Type B pancreatic cell (in vitro differentiated cells): ENCODE measurements at regions not wholly inside any gene's neighbourhood (a gene's known extent, or its start where the extent isn't known, plus 50 kb on each side); places are given as distances from the start of the nearest gene placed in this dataset.

Source experiments
- DNase-seq: peaks from one replicate; pipeline ENCODE4 v3.0.0; 2021; ENCODE audit warnings: mixed read lengths; ENCODE audit not compliant: unreplicated experiment; ENCODE audit errors: extremely low spot score
- H3K27ac Mint-ChIP-seq: 2 replicates; pipeline ENCODE4 v1.8.0; 2021; ENCODE audit warnings: mild to moderate bottlenecking, mixed read lengths
- H3K27me3 Mint-ChIP-seq: 2 replicates; pipeline ENCODE4 v1.8.0; 2021; ENCODE audit warnings: mixed read lengths
- H3K36me3 Mint-ChIP-seq: 2 replicates; pipeline ENCODE4 v1.8.0; 2021; ENCODE audit warnings: mixed read lengths
- H3K4me1 Mint-ChIP-seq: one replicate; pipeline ENCODE4 v1.8.0; 2021; ENCODE audit warnings: mixed read lengths; ENCODE audit not compliant: unreplicated experiment
- H3K4me3 Mint-ChIP-seq: 2 replicates; pipeline ENCODE4 v1.8.0; 2021; ENCODE audit warnings: mild to moderate bottlenecking, mixed read lengths
- H3K9me3 Mint-ChIP-seq: 2 replicates; pipeline ENCODE4 v1.8.0; 2021; ENCODE audit warnings: mixed read lengths
- CTCF ChIP-seq: fragments of 200-600 bp; sonication (generic); conservative IDR thresholded peaks from 2 replicates; pipeline ENCODE4 v1.5.0; 2021; ENCODE audit warnings: antibody characterized with exemption, mild to moderate bottlenecking

GRCh38 chr13:84655677-84656076, 773.4 kb upstream of the SLITRK1 start:
- no peak for TF ChIP-seq CTCF
- Mint-ChIP-seq H3K4me1 (peaks cover 11% of the 10 kb centered on the region), H3K9me3 (no peaks in the 10 kb centered on the region), H3K4me3 (no peak overlapping the region), H3K36me3 (no peaks in the 10 kb centered on the region), H3K27me3 (no peaks in the 10 kb centered on the region), H3K27ac (no peak overlapping the region)
- DNase-seq: no peak

- H3K4me1 Mint-ChIP-seq: peaks cover 11% of the 10 kb centered on the region
- H3K9me3 Mint-ChIP-seq: no peaks in the 10 kb centered on the region
- TF ChIP-seq CTCF: no peak
- H3K36me3 Mint-ChIP-seq: no peaks in the 10 kb centered on the region
- H3K27me3 Mint-ChIP-seq: no peaks in the 10 kb centered on the region
- no peak overlapping the region for H3K27ac Mint-ChIP-seq
- DNase-seq: no peak
- H3K4me3 Mint-ChIP-seq: no peak overlapping the region
Observed at GRCh38 chr13:84654654-84655275, 772.5 kb upstream of the SLITRK1 start.

- Mint-ChIP-seq H3K4me3 (no peak overlapping the region), H3K36me3 (no peaks in the 10 kb centered on the region)
Observed at GRCh38 chr13:84653915-84654534, 771.8 kb upstream of the SLITRK1 start.

GRCh38 chr13:84651705-84652104, 769.4 kb upstream of the SLITRK1 start:
- Mint-ChIP-seq H3K36me3 (no peaks in the 10 kb centered on the region), H3K9me3 (no peaks in the 10 kb centered on the region), H3K4me1 (peaks cover 16% of the 10 kb centered on the region), H3K27me3 (no peaks in the 10 kb centered on the region), H3K27ac (no peak overlapping the region), H3K4me3 (no peak overlapping the region)
- no peak for TF ChIP-seq CTCF
- no peak for DNase-seq

More at GRCh38 chr13:84653915-84654534, 771.8 kb upstream of the SLITRK1 start:
- Mint-ChIP-seq H3K27ac (no peak overlapping the region), H3K9me3 (no peaks in the 10 kb centered on the region), H3K27me3 (no peaks in the 10 kb centered on the region), H3K4me1 (peaks cover 11% of the 10 kb centered on the region)
- no peak for DNase-seq
- no peak for TF ChIP-seq CTCF

GRCh38 chr13:84651288-84651687, 769.0 kb upstream of the SLITRK1 start:
- TF ChIP-seq CTCF: no peak
- Mint-ChIP-seq H3K27me3 (no peaks in the 10 kb centered on the region), H3K27ac (no peak overlapping the region), H3K4me1 (peaks cover 16% of the 10 kb centered on the region), H3K36me3 (no peaks in the 10 kb centered on the region), H3K4me3 (no peak overlapping the region), H3K9me3 (no peaks in the 10 kb centered on the region)
- DNase-seq: no peak
